BJ (cell line): ENCODE measurements at regions not wholly inside any gene's neighbourhood (a gene's known extent, or its start where the extent isn't known, plus 50 kb on each side); places are given as distances from the start of the nearest gene placed in this dataset.

Source experiments
- CTCF ChIA-PET: fragments of 350-600 bp; formaldehyde crosslinking; extraction: SDS; loops from one replicate; lab custom pipeline; 2021; ENCODE audit warnings: antibody characterized with exemption, inconsistent platforms; lab: Yijun Ruan, JAX
- POLR2A ChIA-PET: fragments of 300-600 bp; sonication (Branson Sonifier 250); formaldehyde crosslinking; extraction: SDS; loops from one replicate; lab custom pipeline; 2021; ENCODE audit warnings: antibody characterized with exemption; lab: Charles Lee
- DNase-seq: peaks from one replicate; pipeline ENCODE4 v3.0.0-alpha.2; 2011; ENCODE audit warnings: low read depth
- H3K27me3 ChIP-seq: 2 replicates; pipeline ENCODE4 v1.6.0; 2011; ENCODE audit warnings: low read length; ENCODE audit not compliant: control insufficient read depth, insufficient read depth
- H3K36me3 ChIP-seq: 2 replicates; pipeline ENCODE4 v1.5.1; 2011; ENCODE audit warnings: low read length; ENCODE audit not compliant: control insufficient read depth, insufficient read depth
- H3K4me3 ChIP-seq: 2 replicates; pipeline ENCODE4 v1.5.1; 2011; ENCODE audit warnings: low read depth, mild to moderate bottlenecking, control low read depth, low read length
- CTCF ChIP-seq: IDR thresholded peaks from 2 replicates; pipeline ENCODE4 v1.5.1; 2011; ENCODE audit warnings: low read depth, mild to moderate bottlenecking, control low read depth, inconsistent platforms, low read length, moderate library complexity; ENCODE audit not compliant: insufficient read depth

DNA sequence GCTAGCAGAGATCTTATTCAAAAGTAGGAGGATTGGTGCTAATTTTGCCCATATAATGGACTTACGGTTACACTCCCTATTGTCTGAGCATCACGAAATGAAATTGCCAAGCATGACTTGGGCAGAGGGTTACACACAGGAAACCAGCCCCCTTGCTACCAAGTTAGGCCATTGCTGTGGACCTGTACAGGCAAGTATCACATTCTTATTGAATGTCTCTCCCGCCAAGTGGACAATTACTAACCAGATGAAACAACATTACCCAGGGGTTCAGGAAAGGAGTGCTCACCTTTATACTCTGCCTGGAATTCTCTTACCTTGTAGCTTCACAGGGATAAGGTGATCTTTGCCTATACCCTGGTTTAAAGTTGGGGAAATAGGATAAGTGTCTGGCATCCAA is 70.6 kb upstream of the TOX3 start:
- CTCF ChIA-PET: no interaction called here
- no peak for DNase-seq

DNA sequence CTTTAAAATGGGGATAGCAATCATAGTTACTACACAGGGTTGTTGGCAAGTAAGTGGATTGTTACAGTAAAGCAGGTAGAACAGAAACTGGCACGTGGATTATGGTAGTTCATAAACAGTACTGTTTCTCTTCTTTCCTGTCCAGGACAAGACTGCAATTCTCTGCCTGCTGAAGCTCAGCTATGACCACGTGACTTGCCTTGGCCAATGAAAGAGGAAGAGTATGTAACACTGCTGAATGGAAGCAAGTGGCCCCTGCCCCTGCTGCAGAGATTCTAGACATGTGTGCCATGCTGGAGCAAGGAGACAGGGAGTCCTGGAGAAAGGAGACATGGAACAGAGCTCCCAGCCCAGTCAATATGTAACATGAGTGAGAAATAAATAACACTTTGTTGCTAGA is 66.6 kb upstream of the TOX3 start:
- Histone ChIP-seq H3K27me3 (no peaks in the 10 kb centered on the region), H3K36me3 (no peaks in the 10 kb centered on the region), H3K4me3 (no peak overlapping the region)
- CTCF ChIA-PET: no interaction called here
- POLR2A ChIA-PET: no interaction called here
- DNase-seq: no peak
- TF ChIP-seq CTCF: no peak

More for the DNA sequence above, 70.6 kb upstream of the TOX3 start:
- Histone ChIP-seq H3K27me3 (no peaks in the 10 kb centered on the region), H3K36me3 (no peaks in the 10 kb centered on the region), H3K4me3 (no peak overlapping the region)
- TF ChIP-seq CTCF: no peak
- POLR2A ChIA-PET: no interaction called here

- no peak overlapping the region for H3K4me3 ChIP-seq
- no peaks in the 10 kb centered on the region for H3K27me3 ChIP-seq
- no peak for DNase-seq
- H3K36me3 ChIP-seq: no peaks in the 10 kb centered on the region
- no peak for TF ChIP-seq CTCF
- CTCF ChIA-PET: no interaction called here
- POLR2A ChIA-PET: no interaction called here
These were observed 65.1 kb upstream of the TOX3 start for GRCh38 chr16:52611817-52612673.

- ChIA-PET CTCF (no interaction called here), POLR2A (no interaction called here)
- no peak for TF ChIP-seq CTCF
- Histone ChIP-seq H3K4me3 (no peak overlapping the region), H3K36me3 (no peaks in the 10 kb centered on the region), H3K27me3 (no peaks in the 10 kb centered on the region)
- no peak for DNase-seq
These were observed 56.1 kb upstream of the TOX3 start for GRCh38 chr16:52603015-52603414.

DNA sequence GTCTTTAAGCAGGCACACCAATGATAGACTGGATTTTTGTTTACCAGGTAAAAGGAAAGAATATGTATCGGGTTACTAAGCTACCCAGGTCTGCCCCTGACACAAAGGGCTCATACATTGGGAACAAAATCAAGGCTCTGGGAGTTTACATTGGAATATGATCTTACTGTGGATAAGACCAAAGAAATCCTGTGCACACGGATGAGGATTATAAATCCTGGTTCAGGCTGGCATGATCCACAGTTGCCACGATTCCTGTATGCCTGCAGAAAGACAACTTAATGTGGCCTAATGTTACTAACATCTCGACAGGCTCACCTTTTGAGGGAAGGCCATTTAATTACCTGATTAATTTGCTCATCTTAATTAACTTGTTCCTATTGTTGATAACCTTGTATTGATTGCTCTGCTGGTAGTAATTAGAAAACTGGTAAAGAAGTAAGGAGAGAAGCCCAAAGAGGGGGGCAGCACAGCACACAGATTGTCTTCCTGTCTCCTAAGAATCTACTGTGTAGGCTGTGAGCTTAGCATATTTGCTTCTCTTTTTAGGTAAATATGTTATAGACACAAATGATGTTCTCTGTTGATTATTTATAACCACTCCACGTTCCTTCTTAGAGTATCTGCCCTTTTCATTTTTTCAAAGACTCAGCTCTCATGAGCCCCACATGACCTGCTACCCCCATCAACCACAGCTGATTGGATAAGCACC is 51.0 kb upstream of the TOX3 start:
- no peaks in the 10 kb centered on the region for H3K36me3 ChIP-seq
- CTCF ChIA-PET: no interaction called here
- H3K4me3 ChIP-seq: no peak overlapping the region
- POLR2A ChIA-PET: no interaction called here
- DNase-seq: no peak
- H3K27me3 ChIP-seq: no peaks in the 10 kb centered on the region
- no peak for TF ChIP-seq CTCF
